GM21576 (cell line): ENCODE measurements at regions not wholly inside any gene's neighbourhood (a gene's known extent, or its start where the extent isn't known, plus 50 kb on each side); places are given as distances from the start of the nearest gene placed in this dataset.

Experiments used
- ATAC-seq: cut with Tn5 transposase; IDR thresholded peaks from one replicate; pipeline ENCODE4 v1.9.1; 2021; ENCODE audit warnings: mild to moderate bottlenecking, moderate library complexity; ENCODE audit not compliant: unreplicated experiment

- ATAC-seq: no peak
Observed at GRCh38 chr3:3745693-3746092, 53.5 kb upstream of the LRRN1 start.

DNA sequence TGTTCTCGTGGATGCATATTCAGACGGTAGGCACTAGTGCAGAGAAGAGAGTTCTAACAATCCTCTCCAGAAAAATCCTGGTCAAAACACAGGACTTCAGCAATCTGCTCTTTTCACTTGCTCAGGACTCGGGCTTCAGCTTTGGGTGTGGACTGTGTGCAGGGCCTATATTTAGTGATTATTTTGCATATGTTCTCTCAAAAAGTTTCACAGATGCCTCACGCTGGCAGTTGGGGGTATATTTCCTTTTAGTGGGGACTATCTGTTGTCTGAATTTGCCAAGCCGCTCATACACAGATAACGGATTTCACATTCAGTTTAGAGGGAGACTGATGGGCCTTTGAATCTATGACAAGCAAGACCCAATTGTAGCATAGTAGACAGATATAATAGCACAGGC is 54.4 kb upstream of the LRRN1 start:
- ATAC-seq: peak; percentile 61

DNA sequence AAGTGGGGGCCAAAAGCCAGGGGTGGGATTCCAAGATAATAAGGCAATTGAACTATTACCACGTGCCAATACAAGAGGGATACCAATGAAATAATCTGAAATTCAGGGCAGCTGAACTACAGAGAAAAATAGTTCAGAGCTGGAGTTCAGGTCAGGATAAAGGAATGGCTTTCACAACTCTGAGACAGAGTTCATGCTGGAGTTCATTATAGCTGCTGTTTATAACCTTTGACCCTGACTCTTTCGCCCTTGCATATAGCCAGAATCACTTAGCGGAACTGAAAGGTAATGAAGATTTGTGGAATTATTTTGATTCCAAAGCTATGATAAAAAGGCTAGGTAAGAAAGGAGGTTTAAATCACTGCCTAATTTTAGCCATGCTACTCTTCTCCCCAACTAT is 55.5 kb upstream of the LRRN1 start:
- no peak for ATAC-seq

DNA sequence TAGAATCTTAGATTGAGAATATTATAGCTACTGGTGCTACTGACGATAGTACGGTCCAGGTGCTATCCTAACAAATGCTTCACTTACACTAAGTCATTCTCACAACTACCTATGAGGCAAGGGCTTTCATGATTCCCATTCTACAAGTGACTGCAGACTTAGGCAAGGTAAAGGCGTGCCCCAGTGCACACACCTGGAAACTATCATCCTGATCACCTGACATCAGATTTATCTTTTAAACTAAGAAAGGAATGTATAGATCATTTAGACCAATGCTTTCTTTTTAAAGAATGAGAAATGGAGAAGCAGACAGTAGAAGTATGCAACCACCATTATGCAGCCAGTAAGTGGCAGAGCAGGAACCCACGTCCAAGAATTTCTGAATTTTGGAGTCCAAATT is 59.2 kb upstream of the LRRN1 start:
- no peak for ATAC-seq

- ATAC-seq: no peak
Observed at GRCh38 chr3:3739330-3740060, 59.7 kb upstream of the LRRN1 start.

GRCh38 chr3:3737531-3737930 is 61.7 kb upstream of the LRRN1 start:
- ATAC-seq: no peak

GRCh38 chr3:3735919-3736318 is 63.3 kb upstream of the LRRN1 start:
- no peak for ATAC-seq

DNA sequence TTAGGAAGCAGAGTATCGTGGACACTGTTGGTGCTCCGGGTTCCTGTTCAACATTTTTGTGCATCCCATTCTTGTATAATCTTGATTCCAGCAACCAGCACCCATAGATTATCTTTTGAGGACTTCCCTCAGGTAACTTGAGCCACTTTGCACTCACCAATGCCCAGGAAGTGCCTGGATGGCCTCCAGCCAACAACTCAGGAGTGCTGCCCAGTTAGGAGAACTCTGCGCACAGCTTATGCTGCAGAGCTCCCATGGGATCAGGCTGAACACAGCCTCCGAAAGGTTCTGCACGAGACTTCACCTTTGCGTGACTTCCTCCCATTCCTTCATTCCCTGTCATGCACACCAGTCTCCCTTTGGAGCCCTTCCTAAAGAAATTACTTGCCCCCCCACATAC is 64.3 kb upstream of the LRRN1 start:
- ATAC-seq: no peak

GRCh38 chr3:3729261-3729660 is 70.0 kb upstream of the LRRN1 start:
- no peak for ATAC-seq

DNA sequence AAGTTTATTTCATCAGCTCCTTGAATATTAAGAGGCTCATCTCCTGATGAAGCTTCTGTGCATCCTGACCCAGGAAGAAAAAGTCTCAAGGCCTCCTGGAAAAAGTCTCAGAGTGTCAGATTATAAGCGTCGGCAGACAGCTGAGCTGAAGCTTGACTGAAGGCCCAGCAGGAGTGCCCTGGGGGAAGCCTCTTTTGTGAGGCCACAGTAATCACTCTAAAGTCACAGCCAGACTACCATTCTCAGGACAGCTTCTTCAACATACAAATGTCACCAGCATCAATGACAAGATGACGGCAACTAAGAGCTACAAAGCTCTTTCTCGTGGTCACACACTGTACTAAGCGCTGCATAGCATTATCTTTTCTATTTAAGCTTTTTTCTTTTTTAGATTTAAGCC is 72.7 kb upstream of the LRRN1 start:
- no peak for ATAC-seq

GRCh38 chr3:3714572-3714971 is 84.7 kb upstream of the LRRN1 start:
- ATAC-seq: no peak

GRCh38 chr3:3712971-3713370 is 86.3 kb upstream of the LRRN1 start:
- ATAC-seq: no peak

DNA sequence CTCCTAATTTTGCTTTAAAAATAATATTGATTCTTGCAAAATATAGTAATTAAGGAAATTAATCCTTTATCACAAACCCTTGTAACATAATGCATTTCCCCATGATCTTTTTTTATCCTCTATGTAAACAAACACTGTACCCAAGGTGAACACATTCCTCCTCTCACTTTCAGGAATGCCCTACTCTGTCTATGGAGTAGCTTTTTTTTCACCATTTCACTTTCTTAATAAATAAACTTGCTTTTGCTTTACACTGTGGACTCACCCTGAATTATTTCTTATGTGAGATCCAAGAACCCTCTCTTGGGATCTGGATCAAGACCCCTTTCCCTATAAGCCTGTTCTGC is 90.5 kb upstream of the LRRN1 start:
- no peak for ATAC-seq

DNA sequence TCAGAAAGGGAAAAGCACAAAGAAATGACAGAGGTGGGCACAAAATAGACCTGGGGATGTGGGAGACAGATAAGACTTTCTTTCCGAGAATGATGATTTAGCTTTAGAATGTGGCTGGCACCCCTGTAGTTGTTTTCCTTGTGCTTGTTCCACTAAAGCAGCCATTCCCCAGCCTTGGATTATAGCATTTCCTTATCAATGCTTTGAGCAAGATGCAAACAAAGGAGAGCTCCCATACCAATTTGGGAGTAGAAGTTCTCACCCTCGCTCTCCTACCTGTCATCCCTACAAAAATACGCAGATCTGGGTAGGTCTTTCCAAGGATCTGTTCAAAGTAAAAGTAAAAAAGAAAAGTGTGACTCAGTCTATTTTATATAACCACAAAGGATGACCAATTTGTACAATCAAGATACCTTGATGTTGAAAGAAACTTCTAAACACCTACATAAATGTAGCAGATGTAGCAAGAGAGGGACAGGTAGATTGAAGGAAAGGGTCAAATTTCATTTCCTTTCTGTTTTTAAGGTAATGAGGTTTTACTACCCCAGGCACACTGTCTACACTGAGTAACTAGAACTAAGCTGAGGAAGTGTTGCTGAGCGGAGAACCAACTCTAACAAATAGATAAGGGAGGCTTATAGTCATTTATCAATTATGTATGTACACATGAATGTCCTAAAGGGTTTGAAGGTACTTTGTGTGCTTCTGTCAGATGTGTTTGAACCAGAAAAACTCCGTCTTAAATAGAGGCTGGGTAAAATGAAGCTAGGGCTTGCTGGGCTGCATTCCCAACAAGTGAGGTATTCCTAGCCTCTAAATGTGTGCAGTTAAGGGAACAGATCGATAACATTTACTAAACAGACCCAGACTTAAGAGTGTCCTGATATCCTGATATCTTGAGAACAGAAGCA is 91.1 kb upstream of the LRRN1 start:
- no peak for ATAC-seq

- ATAC-seq: no peak
Observed at GRCh38 chr3:3705090-3705775, 94.0 kb upstream of the LRRN1 start.

GRCh38 chr3:3701949-3702348 is 97.3 kb upstream of the LRRN1 start:
- ATAC-seq: no peak

DNA sequence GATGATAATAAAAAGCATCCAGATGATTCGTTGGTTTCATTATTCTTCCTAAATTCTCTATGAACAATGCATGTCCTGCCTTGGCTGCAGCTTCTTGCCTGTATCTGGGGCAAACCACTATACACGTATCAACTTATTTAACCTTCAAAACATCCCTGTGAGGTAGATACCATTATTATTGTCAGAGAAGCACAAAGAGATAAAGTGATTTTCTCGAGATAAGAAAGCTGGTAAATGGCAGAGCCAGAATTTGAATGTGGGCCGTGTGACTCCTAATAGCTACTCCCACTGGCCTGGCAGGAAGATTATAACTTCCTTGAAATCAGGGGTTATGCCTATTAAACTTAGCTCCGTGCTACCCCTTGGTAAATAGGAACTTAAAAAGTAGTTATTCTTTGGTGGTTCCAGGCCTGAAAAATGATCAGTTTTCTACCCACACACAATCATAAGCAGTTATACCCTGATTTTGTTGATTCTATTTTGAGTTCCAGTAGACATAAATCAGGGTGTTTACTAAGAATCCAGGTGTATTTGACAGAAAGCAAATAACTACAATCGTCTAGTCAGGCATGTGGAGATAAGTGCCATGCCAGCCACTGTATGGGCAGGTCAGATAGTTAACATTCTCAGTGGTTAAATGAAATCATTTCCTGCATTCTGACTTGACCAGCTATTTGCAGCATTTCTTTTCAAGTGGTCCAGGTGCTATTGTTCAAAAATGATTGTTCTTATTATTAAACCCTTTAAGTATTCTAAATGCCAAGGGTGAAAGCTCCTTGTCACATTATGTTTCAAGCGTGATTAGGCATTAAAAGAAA is 99.2 kb upstream of the LRRN1 start:
- no peak for ATAC-seq

DNA sequence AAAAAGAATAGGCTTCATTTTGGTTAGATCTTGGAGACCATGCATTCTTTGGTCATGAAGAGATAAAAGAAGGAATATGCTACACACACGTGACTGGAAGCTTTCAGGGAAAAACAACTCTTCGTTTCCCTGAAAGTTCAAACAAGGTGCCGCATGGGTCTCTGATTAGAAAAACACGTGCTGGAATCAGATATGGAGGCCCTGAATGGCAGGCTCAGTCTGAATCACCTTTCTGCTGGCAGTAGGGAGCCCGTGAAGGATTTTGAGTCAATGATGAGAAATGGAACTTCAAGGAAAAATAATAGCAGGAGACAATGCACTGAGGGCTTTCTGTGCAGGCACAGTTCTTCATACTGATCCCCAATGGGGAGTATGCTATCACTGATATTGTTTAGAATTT is 99.8 kb upstream of the LRRN1 start:
- ATAC-seq: no peak

DNA sequence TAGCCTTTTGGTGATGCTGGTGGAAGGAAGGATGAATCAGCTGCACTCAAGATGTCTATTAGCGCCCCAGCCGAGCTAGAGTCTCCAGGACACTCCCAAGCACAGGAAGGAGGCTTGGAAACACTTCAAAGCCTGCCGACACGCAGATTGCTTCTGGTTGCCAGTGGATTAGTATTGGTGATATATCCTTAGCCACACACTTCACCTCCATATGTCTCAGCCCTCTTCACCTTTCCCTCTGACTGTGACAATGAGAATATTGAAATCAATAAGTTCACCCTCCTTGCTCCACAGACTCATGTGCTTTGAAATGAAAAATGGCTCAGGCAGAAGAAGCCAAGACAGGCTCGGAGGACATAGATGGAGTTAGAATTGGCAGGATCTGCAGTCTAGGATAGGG is 102.9 kb upstream of the LRRN1 start:
- ATAC-seq: no peak

- ATAC-seq: no peak
Observed at GRCh38 chr3:3693593-3693992, 105.6 kb upstream of the LRRN1 start.
